T-helper 2 cell treated with Interferon-gamma antibody and Interleukin-4, amounts not matched to agents 5 μg/mL and 100 μg/mL, for 36 hours (primary cell): ENCODE measurements at regions not wholly inside any gene's neighbourhood (a gene's known extent, or its start where the extent isn't known, plus 50 kb on each side); places are given as distances from the start of the nearest gene placed in this dataset.

Experiments
- DNase-seq: peaks from one replicate; pipeline ENCODE4 v3.0.0; 2021; ENCODE audit warnings: low spot score
- H3K27ac Mint-ChIP-seq: one replicate; pipeline ENCODE4 v1.8.0; 2021; ENCODE audit warnings: mild to moderate bottlenecking, mixed read lengths
- H3K27me3 Mint-ChIP-seq: one replicate; pipeline ENCODE4 v1.8.0; 2021; ENCODE audit warnings: low read depth, mixed read lengths
- H3K36me3 Mint-ChIP-seq: one replicate; pipeline ENCODE4 v1.8.0; 2021; ENCODE audit warnings: low read depth, mixed read lengths
- H3K4me1 Mint-ChIP-seq: one replicate; pipeline ENCODE4 v1.8.0; 2021; ENCODE audit warnings: low read depth, mixed read lengths
- H3K4me3 Mint-ChIP-seq: one replicate; pipeline ENCODE4 v1.8.0; 2022; ENCODE audit warnings: mild to moderate bottlenecking, moderate library complexity, mixed read lengths
- H3K9me3 Mint-ChIP-seq: one replicate; pipeline ENCODE4 v1.8.0; 2021; ENCODE audit warnings: mixed read lengths

DNA sequence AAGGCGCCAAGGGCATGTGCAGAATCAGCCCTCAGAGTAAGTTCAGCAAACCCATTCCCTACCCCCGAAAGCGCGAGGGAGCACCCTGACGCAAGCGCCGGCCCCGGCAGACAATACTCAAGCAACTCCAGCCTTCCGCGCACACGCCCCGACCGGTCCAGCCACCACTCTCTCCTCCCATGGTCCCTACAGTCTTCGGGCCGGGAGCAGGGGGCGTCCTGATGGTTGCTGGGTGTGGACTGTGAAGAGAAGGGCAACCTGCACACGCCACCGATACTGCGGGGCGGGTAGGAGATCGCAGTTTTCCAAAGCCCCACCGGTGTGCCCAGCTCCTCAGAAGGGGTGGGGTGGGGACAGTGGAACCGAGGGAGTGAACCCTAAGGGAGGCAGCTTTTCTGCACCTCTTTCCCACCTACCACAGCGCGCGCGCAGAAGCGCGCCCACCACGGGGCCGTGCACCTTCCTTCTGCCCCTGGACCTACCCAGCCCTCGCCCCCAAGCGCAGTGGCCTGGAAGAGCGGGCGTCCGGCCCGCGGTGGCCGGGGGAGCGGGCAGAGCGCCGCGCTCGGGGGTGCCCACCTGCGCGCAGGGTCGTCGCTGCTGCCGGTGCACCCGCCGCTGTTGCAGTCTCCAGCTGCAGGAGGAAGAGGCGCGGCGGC, 650.2 kb upstream of the DIPK2B start:
- Mint-ChIP-seq H3K27me3 (no peaks in the 10 kb centered on the region), H3K27ac (peak overlapping the region; percentile 87), H3K9me3 (no peaks in the 10 kb centered on the region), H3K4me1 (peaks cover 37% of the 10 kb centered on the region), H3K4me3 (peak overlapping the region; percentile 95), H3K36me3 (peaks cover 20% of the 10 kb centered on the region)
- DNase-seq, result peak; percentile 18

DNA sequence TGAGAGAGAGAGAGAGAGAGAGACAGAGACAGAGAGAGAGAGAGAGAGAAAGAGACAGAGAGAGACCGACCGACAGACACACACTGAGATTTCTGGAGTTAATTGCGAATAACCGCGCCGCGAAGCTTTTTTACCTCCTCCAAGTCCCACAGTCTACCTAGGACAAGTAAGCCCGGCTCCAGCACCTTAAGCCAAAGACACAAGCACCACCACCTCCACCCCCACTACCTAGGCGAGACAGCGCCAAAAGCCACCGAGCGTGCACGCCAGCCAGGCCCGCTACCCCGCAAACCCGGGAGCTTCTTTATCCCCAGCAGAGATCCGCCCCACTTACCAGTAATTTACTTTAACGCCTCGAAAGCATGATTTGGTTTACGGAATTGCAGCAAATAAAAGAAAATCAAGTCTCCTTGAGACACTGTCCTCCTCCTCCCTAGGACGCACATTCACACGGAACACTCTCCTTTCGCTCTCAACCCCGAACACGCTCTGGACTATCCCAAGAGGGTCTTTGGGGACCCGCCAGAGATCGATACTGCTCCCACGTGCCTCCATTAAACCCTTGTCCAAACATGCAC, 649.6 kb upstream of the DIPK2B start:
- Mint-ChIP-seq H3K27me3 (no peaks in the 10 kb centered on the region), H3K4me1 (peaks cover 40% of the 10 kb centered on the region), H3K9me3 (no peaks in the 10 kb centered on the region), H3K4me3 (peak overlapping the region; percentile 95), H3K27ac (peak overlapping the region; percentile 87), H3K36me3 (peaks cover 22% of the 10 kb centered on the region)
- peak; percentile 12 for DNase-seq

DNA sequence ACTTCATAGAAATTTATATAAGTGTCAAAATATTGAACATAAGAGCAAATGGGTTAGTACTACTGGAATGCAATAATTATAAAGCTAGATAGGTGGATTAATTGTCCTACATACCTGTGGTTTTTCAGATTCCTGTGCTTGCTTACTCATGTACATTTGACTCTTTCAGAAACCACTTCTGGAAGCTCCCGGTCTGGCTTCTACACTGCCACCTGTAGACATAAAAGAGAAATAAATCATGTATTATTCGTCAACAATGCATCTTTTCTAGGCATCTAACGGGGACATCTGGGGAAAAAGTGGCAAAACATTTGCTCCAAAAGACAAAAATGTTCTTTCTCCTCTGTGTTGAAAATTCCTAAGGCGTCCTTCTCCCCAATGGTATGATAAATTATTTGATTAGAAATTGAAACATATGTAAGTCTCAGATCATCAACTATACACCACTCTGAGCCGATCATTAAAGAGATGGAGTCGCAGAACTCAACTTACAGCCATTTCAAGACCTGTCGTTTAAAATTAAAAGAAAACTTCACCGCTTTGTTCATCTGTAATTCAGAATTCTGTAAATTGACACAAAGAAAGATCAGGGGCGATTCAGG, 648.7 kb upstream of the DIPK2B start:
- Mint-ChIP-seq H3K27ac (peak overlapping the region; percentile 85), H3K27me3 (no peaks in the 10 kb centered on the region), H3K9me3 (no peaks in the 10 kb centered on the region), H3K4me3 (peak overlapping the region; percentile 95), H3K36me3 (peaks cover 24% of the 10 kb centered on the region), H3K4me1 (peaks cover 39% of the 10 kb centered on the region)
- DNase-seq, result peak; percentile 10

DNA sequence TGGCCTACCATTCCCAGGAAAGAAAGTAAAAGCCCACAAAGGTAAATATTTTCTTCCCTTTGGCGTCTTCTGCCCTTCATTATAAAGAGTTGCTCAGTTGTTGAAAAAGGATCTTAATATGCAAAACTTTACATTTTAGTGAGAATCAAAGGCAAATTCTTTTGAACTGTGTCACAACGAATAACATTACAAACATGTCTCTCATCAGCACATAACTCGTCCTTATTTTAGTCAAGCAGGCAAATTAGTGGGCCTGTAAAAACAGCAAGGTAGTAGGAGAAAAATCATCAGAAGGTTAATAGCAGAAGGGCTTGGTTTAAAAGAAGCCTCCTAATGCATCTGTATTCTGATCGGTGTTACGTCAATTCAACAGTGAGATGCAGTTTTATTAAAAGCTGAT, 647.3 kb upstream of the DIPK2B start:
- peaks cover 37% of the 10 kb centered on the region for H3K36me3 Mint-ChIP-seq
- H3K27ac Mint-ChIP-seq, result peak overlapping the region; percentile 17
- peaks cover 39% of the 10 kb centered on the region for H3K4me1 Mint-ChIP-seq
- peak overlapping the region; percentile 52 for H3K4me3 Mint-ChIP-seq
- DNase-seq, result no peak
- H3K27me3 Mint-ChIP-seq, result no peaks in the 10 kb centered on the region
- H3K9me3 Mint-ChIP-seq, result no peaks in the 10 kb centered on the region

DNA sequence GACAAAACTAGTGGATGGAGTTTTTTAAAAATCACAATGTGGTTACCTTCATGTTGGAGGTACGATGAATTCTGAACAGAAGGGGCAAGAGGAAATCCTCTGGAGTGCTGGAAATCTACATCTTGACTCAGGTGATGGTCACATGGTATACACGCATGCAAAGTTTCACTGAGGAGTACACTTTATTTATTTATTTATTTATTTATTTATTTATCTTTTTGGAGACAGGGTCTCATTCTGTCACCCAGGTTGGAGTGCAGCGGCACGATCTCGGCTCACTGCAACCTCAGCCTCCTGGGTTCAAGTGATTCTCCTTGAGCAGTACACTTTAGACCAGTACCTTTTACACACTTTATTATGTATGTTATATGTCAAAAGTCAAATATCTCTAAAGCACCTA, 645.7 kb upstream of the DIPK2B start:
- H3K27ac Mint-ChIP-seq, result no peak overlapping the region
- H3K4me3 Mint-ChIP-seq, result peak overlapping the region; percentile 29
- H3K27me3 Mint-ChIP-seq, result no peaks in the 10 kb centered on the region
- H3K4me1 Mint-ChIP-seq, result peaks cover 43% of the 10 kb centered on the region
- H3K9me3 Mint-ChIP-seq, result no peaks in the 10 kb centered on the region
- H3K36me3 Mint-ChIP-seq, result peaks cover 49% of the 10 kb centered on the region
- DNase-seq, result no peak

DNA sequence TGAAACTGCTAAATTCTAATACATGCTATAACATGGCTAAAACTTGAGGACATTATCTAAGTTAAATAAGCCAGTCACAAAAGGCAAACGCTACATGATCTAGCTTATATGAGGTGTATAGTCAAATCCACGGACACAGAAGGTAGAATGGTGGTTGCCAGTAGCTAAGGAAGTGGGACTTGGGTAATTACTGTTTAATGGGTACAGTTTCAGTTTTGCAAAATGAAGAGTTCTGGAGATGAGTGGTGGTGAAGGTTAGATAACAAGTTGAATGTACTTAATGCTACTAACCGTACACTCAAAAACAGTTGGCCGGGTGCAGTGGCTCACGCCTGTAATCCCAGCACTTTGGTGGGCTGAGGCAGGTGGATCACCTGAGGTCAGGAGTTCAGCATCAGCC, 644.5 kb upstream of the DIPK2B start:
- Mint-ChIP-seq H3K36me3 (peaks cover 54% of the 10 kb centered on the region), H3K27me3 (no peaks in the 10 kb centered on the region), H3K9me3 (no peaks in the 10 kb centered on the region), H3K4me1 (peaks cover 45% of the 10 kb centered on the region), H3K27ac (peak overlapping the region; percentile 52), H3K4me3 (peak overlapping the region; percentile 18)
- no peak for DNase-seq

DNA sequence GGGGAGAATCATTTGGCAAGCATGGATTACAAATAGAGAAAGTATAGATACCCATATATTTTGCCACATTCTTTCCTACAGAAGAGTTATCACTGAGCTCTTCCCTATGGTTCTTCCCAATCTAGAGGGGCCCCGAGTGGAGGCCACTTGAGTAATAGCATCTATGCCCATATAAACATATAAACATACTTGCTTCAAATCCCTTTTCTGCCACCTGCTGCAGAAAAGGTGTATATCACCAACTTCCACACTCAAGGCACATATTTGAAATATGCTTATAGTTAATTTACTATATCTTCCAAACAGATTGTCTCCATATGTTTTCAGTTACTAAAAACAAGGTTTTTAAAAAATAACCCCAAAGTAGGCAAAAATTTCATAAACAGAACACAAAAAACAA, 642.8 kb upstream of the DIPK2B start:
- DNase-seq, result no peak

DNA sequence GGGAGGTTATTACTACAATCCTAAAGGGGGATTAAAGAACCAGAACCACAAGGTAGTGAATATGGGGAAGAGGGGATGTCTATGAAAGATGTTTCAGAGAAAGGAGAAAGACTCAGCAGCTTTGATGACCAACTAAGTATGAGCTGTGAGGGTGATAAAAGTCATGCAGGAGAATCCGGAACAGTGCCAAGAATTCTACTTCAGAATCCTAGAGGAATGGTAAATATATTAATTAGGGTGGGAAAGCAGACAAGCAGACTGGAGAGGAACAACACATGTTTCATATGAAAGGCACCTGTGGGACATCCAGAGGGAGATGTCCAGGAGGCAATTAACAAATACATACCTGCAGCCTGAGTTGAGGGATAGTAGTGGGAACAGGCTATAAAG, 642.2 kb upstream of the DIPK2B start:
- no peaks in the 10 kb centered on the region for H3K27me3 Mint-ChIP-seq
- H3K9me3 Mint-ChIP-seq, result no peaks in the 10 kb centered on the region
- no peak for DNase-seq
- peak overlapping the region; percentile 84 for H3K27ac Mint-ChIP-seq
- H3K4me1 Mint-ChIP-seq, result peaks cover 40% of the 10 kb centered on the region
- peaks cover 49% of the 10 kb centered on the region for H3K36me3 Mint-ChIP-seq
- peak overlapping the region; percentile 39 for H3K4me3 Mint-ChIP-seq

More for the DNA sequence above, 642.8 kb upstream of the DIPK2B start:
- H3K27ac Mint-ChIP-seq, result peak overlapping the region; percentile 49
- H3K27me3 Mint-ChIP-seq, result no peaks in the 10 kb centered on the region
- no peaks in the 10 kb centered on the region for H3K9me3 Mint-ChIP-seq
- peak overlapping the region; percentile 24 for H3K4me3 Mint-ChIP-seq
- H3K36me3 Mint-ChIP-seq, result peaks cover 51% of the 10 kb centered on the region
- H3K4me1 Mint-ChIP-seq, result peaks cover 44% of the 10 kb centered on the region

DNA sequence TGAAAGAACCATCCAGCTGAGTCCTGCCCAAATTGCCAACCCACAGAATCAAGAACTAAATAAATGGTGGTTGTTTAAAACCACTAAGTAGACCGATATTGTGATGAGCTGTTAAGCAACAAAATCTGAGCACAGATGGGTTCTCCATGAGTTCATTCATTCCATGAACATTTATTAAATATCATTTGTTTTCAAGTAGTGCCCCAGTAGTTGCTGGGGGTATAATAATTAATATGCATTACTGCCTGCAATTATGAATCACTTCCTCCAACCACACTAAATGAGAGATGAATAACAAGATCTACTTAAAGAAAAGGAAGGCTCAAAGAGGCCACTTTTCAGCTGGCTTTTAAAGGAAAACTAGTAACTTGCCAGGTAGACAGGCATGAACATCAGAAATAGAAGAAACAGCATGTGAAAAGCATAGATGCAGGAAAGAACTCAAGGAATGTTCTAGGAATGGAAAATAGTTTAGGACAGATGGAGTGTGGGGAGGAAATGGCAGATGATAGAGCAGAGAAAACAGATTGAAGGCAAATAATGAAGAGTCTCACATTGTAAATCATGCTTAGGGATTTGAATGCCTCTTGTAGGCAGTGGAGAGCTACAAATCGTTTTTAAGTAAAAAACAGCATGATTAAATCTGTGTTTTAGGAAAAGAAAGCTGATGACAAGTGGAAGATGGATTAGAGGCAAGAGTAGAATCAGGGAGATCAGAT, 641.7 kb upstream of the DIPK2B start:
- no peak for DNase-seq
- Mint-ChIP-seq H3K27ac (peak overlapping the region; percentile 84), H3K9me3 (no peaks in the 10 kb centered on the region), H3K36me3 (peaks cover 46% of the 10 kb centered on the region), H3K4me3 (peak overlapping the region; percentile 39), H3K4me1 (peaks cover 37% of the 10 kb centered on the region), H3K27me3 (no peaks in the 10 kb centered on the region)

DNA sequence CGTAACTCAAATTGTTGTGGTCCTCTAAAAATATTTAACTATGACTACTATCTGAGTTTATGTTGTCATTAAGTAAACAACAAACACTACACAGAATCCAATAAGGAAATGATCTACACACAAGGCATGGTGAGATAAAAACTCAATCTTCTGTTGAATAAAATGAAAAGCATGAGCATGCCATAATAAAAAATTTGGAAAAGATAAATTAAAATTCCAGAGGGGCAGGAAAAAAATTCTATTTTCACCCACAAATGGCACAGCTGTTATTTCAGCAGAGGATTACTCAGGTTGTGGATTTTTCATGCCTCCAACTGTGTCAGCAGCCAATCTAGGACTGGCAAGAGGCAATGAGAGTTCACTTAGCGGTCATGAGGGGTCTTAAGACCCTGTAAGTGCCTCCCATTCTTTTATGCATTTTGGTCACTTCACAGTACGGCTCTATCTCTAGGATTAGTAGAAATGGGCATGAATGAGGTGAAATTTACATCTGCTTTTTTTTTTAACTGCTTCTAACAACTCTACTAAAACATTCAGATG, 639.8 kb upstream of the DIPK2B start:
- Mint-ChIP-seq H3K4me1 (peaks cover 31% of the 10 kb centered on the region), H3K4me3 (no peak overlapping the region), H3K36me3 (peaks cover 38% of the 10 kb centered on the region), H3K27ac (no peak overlapping the region), H3K27me3 (no peaks in the 10 kb centered on the region), H3K9me3 (no peaks in the 10 kb centered on the region)
- no peak for DNase-seq

DNA sequence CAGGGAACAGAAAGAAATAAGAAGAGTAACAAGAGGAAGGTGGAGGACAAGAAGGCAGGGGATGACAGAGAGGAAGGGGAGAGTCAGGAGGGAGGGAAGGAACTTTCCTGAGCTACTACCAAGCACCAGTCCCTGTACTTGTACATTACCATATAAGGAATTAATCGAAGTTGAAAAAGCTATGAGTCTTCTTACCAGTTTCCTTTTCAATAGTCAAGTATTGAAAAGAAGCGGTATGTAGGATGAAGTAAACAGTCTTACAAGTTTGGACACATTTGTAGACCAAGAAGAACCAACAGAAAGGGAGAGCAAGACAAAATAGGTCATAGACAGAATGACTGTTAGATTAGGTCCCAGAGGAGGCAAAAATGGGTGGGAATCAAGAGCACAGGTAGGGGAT, 629.7 kb upstream of the DIPK2B start:
- Mint-ChIP-seq H3K36me3 (peaks cover 37% of the 10 kb centered on the region), H3K4me1 (peaks cover 46% of the 10 kb centered on the region), H3K27ac (peak overlapping the region; percentile 87), H3K9me3 (no peaks in the 10 kb centered on the region), H3K4me3 (peak overlapping the region; percentile 69), H3K27me3 (no peaks in the 10 kb centered on the region)
- no peak for DNase-seq

DNA sequence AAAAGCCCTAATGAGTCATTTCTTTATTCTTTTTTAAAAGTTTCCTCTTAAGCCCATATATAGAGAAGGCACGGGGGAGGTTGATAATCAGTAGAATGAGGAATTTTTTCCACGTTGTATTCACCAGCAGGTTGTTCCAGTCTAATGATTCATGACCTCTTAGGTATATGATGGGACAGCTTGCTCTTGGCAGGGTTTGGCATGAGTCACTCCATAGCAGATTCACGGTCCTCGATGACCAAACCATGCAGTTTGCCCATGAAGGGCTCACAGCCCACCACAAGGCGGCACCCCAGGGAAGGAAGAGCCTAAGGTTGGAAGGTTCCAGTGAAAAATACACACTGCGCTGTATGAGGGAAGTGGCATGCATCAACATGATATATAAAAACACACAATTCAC, 623.8 kb upstream of the DIPK2B start:
- Mint-ChIP-seq H3K27ac (peak overlapping the region; percentile 47), H3K27me3 (no peaks in the 10 kb centered on the region), H3K4me1 (peaks cover 19% of the 10 kb centered on the region), H3K4me3 (no peak overlapping the region), H3K36me3 (peaks cover 25% of the 10 kb centered on the region), H3K9me3 (no peaks in the 10 kb centered on the region)
- peak; percentile 70 for DNase-seq

DNA sequence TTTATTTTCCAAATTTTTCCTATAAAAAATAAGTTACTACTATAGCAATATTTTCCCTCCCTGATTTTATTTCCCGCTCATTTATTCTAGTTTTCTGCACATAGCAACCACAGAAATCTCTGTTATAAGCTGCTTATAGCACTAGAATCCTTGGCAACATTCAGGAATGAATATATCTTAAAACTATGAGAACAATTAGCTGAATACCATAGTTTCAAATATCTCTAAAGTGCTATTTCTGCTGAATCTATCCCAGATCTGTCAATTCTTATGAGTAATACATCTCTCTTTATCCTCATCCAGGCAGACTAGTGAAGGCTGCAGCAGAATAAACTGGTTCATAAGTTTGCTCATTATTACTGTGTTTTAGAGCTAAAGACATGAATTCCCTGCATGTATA, 622.9 kb upstream of the DIPK2B start:
- H3K27me3 Mint-ChIP-seq, result no peaks in the 10 kb centered on the region
- H3K27ac Mint-ChIP-seq, result no peak overlapping the region
- peaks cover 19% of the 10 kb centered on the region for H3K4me1 Mint-ChIP-seq
- no peak for DNase-seq
- H3K9me3 Mint-ChIP-seq, result no peaks in the 10 kb centered on the region
- no peak overlapping the region for H3K4me3 Mint-ChIP-seq
- peaks cover 29% of the 10 kb centered on the region for H3K36me3 Mint-ChIP-seq

DNA sequence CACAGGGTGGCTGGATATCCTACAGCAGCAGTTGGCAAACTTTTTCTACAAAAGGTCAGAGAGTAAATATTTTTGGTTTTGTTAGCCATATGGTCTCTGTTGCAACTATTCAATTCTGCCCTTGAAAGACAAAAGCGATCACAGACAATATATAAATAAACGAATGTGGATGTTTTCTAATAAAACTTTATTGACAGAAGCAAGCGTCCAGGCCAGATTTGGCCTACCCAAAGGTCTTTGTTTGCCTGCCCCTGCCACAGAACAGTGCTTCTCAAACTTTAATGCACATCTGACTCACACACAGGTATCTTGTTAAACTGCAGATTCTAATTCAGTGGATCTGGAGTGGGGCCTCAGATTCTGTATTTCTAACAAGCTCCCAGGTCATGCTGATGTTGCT, 621.4 kb upstream of the DIPK2B start:
- Mint-ChIP-seq H3K9me3 (no peaks in the 10 kb centered on the region), H3K4me1 (peaks cover 19% of the 10 kb centered on the region), H3K27ac (no peak overlapping the region), H3K27me3 (no peaks in the 10 kb centered on the region), H3K4me3 (no peak overlapping the region), H3K36me3 (peaks cover 30% of the 10 kb centered on the region)
- DNase-seq, result no peak
